GM12878 (cell line): ENCODE measurements at regions not wholly inside any gene's neighbourhood (a gene's known extent, or its start where the extent isn't known, plus 50 kb on each side); places are given as distances from the start of the nearest gene placed in this dataset.

Source experiments
- ATAC-seq: fragments of 200-7000 bp; cut with Tn5 transposase; 3 replicates; pipeline ENCODE4 v1.9.1; 2020; ENCODE audit warnings: mild to moderate bottlenecking, moderate library complexity
- BruUV-seq: library from RNA; stranded (reverse); fragments of 400-500 nt; replicated peaks from 2 replicates; lab custom pipeline; 2021; lab: Mats Ljungman, UMichigan
- CTCF ChIA-PET: fragments of 300-600 bp; sonication (Branson Sonifier 250); formaldehyde crosslinking; extraction: SDS; loops from one replicate; lab custom pipeline; 2021; ENCODE audit warnings: inconsistent platforms; lab: Yijun Ruan, JAX
- POLR2A ChIA-PET: fragments of 350-600 bp; formaldehyde crosslinking; extraction: SDS; loops from one replicate; lab custom pipeline; 2021; ENCODE audit warnings: inconsistent platforms; lab: Charles Lee
- RAD21 ChIA-PET: fragments of 300-600 bp; sonication (Branson Sonifier 250); formaldehyde crosslinking; loops from one replicate; lab custom pipeline; 2023; ENCODE audit warnings: antibody characterized with exemption; ENCODE audit not compliant: unreplicated experiment; lab: Charles Lee
- SMC1A ChIA-PET: fragments of 300-600 bp; sonication (Branson Sonifier 250); formaldehyde crosslinking; loops from one replicate; lab custom pipeline; 2023; ENCODE audit not compliant: unreplicated experiment, uncharacterized antibody; lab: Charles Lee
- DNase-seq: peaks from one replicate; pipeline ENCODE4 v3.0.0-alpha.2; 2011; ENCODE audit warnings: low read depth, low spot score
- FAIRE-seq: peaks from 3 replicates; lab custom pipeline; 2011; peaks lifted over from hg19 to GRCh38; lab: Jason Lieb, UNC
- H2AFZ ChIP-seq: 2 replicates; pipeline ENCODE4 v1.6.0; 2011; ENCODE audit warnings: low read depth, low read length, control low read depth; ENCODE audit not compliant: control insufficient read depth
- H3K27ac ChIP-seq: 2 replicates; pipeline ENCODE4 v1.5.1; 2011; ENCODE audit warnings: control low read depth; ENCODE audit not compliant: control insufficient read depth, insufficient read depth
- H3K27me3 ChIP-seq, 2 experiments: replicated peaks in 1 of 2; 2 replicates each; pipeline versions ENCODE4 v1.6.0 to v1.6.1; 2011; ENCODE audit warnings: low read length in 1 of 2; ENCODE audit not compliant: control insufficient read depth in 2 of 2, insufficient read depth in 2 of 2
- H3K36me3 ChIP-seq, 2 experiments: 2 replicates each; pipeline ENCODE4 v1.5.1; 2011; ENCODE audit warnings: low read length in 1 of 2; ENCODE audit not compliant: control insufficient read depth in 2 of 2, insufficient read depth in 2 of 2
- H3K4me1 ChIP-seq: 2 replicates; pipeline ENCODE4 v1.6.1; 2011; ENCODE audit warnings: mild to moderate bottlenecking, low read length, moderate library complexity, mixed read lengths; ENCODE audit not compliant: control insufficient read depth, insufficient read depth
- H3K4me2 ChIP-seq: 2 replicates; pipeline ENCODE4 v1.6.0; 2011; ENCODE audit warnings: control low read depth; ENCODE audit not compliant: control insufficient read depth, insufficient read depth
- H3K4me3 ChIP-seq: fragments of 200-600 bp; sonication (generic); 2 replicates; pipeline ENCODE4 v1.5.1; 2016
- H3K79me2 ChIP-seq: 2 replicates; pipeline ENCODE4 v1.6.0; 2011; ENCODE audit warnings: low read length; ENCODE audit not compliant: control insufficient read depth, insufficient read depth
- H3K9ac ChIP-seq: 2 replicates; pipeline ENCODE4 v1.8.0; 2011; ENCODE audit warnings: low read length, control low read depth, mixed read lengths; ENCODE audit not compliant: control insufficient read depth, insufficient read depth
- H3K9me3 ChIP-seq: replicated peaks from 3 replicates; pipeline ENCODE4 v1.5.1; 2011; ENCODE audit warnings: mild to moderate bottlenecking, low read length; ENCODE audit not compliant: control insufficient read depth, insufficient read depth
- H4K20me1 ChIP-seq: 2 replicates; pipeline ENCODE4 v1.6.0; 2011; ENCODE audit not compliant: control insufficient read depth, insufficient read depth
- BHLHE40 ChIP-seq, 2 experiments: fragments of 450-650 bp in 1 of 2; IDR thresholded peaks; 2 replicates each; pipeline ENCODE4 v1.6.1; 2011 to 2017; ENCODE audit warnings: low read depth in 2 of 2, borderline replicate concordance in 1 of 2, improper control_type of control experiment in 1 of 2, low read length in 1 of 2, mild to moderate bottlenecking in 1 of 2
- MTA2 ChIP-seq: fragments of 450-650 bp; IDR thresholded peaks from 2 replicates; pipeline ENCODE4 v1.6.1; 2016; ENCODE audit warnings: low read depth, mild to moderate bottlenecking, moderate library complexity
- MTA3 ChIP-seq: IDR thresholded peaks from 2 replicates; pipeline ENCODE4 v1.6.1; 2012; ENCODE audit warnings: low read length, inconsistent platforms, borderline replicate concordance
- MYC ChIP-seq: IDR thresholded peaks from 2 replicates; pipeline ENCODE4 v1.6.1; 2011; ENCODE audit warnings: mild to moderate bottlenecking, low read length, moderate library complexity, inconsistent platforms; ENCODE audit not compliant: insufficient read depth, insufficient replicate concordance, insufficient read length, severe bottlenecking
- NR2C2 ChIP-seq: IDR thresholded peaks from 2 replicates; pipeline ENCODE4 v1.6.1; 2011; ENCODE audit warnings: borderline replicate concordance, low read depth; ENCODE audit not compliant: control insufficient read depth, insufficient read length
- PAX8 ChIP-seq: fragments of 450-650 bp; IDR thresholded peaks from 2 replicates; pipeline ENCODE4 v1.6.1; 2017; ENCODE audit warnings: mild to moderate bottlenecking, moderate library complexity
- POLR2AphosphoS5 ChIP-seq: IDR thresholded peaks from 2 replicates; pipeline ENCODE4 v1.6.1; 2011; ENCODE audit warnings: mild to moderate bottlenecking, low read length, inconsistent platforms
- RUNX3 ChIP-seq: IDR thresholded peaks from 2 replicates; pipeline ENCODE4 v1.6.1; 2012; ENCODE audit warnings: low read length, inconsistent platforms
- SMAD1 ChIP-seq: fragments of 450-650 bp; IDR thresholded peaks from 2 replicates; pipeline ENCODE4 v1.6.1; 2018; ENCODE audit warnings: mild to moderate bottlenecking, low read depth; ENCODE audit not compliant: partially characterized antibody
- WGBS: methylation state at CpG from one replicate; pipeline ENCODE4 v1.1.6; 2016; ENCODE audit warnings: low lambda C conversion rate; ENCODE audit not compliant: insufficient replicate concordance, insufficient coverage; ENCODE audit errors: missing lambda C conversion rate; 5-methylcytosine and 5-hydroxymethylcytosine counted together
- in situ Hi-C: fragments of 300-500 bp; cut with MboI; formaldehyde crosslinking; loops from 9 replicates; pipeline ENCODE4 v1.14.3; 2018; ENCODE audit warnings: mixed read lengths
- intact Hi-C: fragments of 100-400 bp; cut with micrococcal nuclease; formaldehyde crosslinking; loops from one replicate; pipeline ENCODE4 v1.14.2; 2022; ENCODE audit not compliant: unreplicated experiment
- TF ChIP-seq, protein P1 (sequence below): fragments of 450-650 bp; IDR thresholded peaks from 2 replicates; pipeline ENCODE4 v1.6.1; 2017; ENCODE audit warnings: borderline replicate concordance
- TF ChIP-seq, protein P2 (sequence below): fragments of 450-650 bp; IDR thresholded peaks from 2 replicates; pipeline ENCODE4 v1.6.1; 2014; ENCODE audit warnings: mild to moderate bottlenecking
- TF ChIP-seq, protein P3 (sequence below): fragments of 450-650 bp; IDR thresholded peaks from 2 replicates; pipeline ENCODE4 v1.6.1; 2017; ENCODE audit warnings: low read depth, mild to moderate bottlenecking, moderate library complexity
- TF ChIP-seq, protein P4 (sequence below): IDR thresholded peaks from 2 replicates; pipeline ENCODE4 v1.6.1; 2012; ENCODE audit warnings: improper control_type of control experiment, low read depth, low read length; ENCODE audit not compliant: insufficient replicate concordance

DNA sequence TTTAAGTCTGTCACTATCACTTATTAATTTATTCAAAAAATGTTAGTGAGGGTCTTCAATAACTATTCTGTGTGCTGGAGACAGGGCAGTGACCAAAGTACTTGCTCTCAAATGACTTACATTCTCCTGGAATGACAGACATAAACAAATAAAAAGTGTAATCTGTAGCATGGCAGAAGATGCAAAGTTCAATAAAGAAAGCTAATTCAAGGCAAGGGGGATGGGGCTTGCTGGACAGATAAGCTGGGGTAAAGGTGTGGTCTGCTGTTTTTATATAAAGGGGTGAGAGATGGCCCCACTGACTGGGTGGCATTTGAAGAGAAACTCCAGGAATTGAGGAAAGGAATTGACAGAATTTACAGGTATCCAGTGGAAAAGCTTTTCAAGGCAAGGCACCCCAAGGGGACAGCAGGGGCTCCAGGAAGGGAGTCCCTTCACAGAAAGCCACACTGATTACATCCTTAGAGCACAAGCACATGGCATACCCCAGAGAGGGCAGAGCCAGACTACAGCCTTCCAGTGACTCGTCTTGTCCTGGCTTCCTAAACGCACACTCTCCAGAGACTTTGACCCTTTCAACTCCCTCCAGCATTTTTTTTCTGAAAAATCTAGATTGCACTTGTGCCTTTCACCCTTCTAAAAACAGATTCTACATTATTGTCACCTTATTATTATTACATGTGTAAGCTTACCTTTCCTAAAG is 123.7 kb upstream of the HS3ST3A1 start:
- CTCF ChIA-PET: no interaction called here
- TF ChIP-seq RUNX3 (no peak), BHLHE40 (IDR thresholded peaks at IDR 0.05; ENCODE audit: borderline replicate concordance in 1 of 2, low read depth in 2 of 2, low read length in 1 of 2) (no peak), POLR2AphosphoS5 (no peak), MYC (no peak), MTA2 (no peak), MTA3 (no peak), SMAD1 (no peak), NR2C2 (no peak), PAX8 (no peak)
- TF ChIP-seq, protein P1, sequence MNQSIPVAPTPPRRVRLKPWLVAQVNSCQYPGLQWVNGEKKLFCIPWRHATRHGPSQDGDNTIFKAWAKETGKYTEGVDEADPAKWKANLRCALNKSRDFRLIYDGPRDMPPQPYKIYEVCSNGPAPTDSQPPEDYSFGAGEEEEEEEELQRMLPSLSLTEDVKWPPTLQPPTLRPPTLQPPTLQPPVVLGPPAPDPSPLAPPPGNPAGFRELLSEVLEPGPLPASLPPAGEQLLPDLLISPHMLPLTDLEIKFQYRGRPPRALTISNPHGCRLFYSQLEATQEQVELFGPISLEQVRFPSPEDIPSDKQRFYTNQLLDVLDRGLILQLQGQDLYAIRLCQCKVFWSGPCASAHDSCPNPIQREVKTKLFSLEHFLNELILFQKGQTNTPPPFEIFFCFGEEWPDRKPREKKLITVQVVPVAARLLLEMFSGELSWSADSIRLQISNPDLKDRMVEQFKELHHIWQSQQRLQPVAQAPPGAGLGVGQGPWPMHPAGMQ: no peak
- TF ChIP-seq, protein P2, sequence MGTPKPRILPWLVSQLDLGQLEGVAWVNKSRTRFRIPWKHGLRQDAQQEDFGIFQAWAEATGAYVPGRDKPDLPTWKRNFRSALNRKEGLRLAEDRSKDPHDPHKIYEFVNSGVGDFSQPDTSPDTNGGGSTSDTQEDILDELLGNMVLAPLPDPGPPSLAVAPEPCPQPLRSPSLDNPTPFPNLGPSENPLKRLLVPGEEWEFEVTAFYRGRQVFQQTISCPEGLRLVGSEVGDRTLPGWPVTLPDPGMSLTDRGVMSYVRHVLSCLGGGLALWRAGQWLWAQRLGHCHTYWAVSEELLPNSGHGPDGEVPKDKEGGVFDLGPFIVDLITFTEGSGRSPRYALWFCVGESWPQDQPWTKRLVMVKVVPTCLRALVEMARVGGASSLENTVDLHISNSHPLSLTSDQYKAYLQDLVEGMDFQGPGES: no peak
- TF ChIP-seq, protein P3, sequence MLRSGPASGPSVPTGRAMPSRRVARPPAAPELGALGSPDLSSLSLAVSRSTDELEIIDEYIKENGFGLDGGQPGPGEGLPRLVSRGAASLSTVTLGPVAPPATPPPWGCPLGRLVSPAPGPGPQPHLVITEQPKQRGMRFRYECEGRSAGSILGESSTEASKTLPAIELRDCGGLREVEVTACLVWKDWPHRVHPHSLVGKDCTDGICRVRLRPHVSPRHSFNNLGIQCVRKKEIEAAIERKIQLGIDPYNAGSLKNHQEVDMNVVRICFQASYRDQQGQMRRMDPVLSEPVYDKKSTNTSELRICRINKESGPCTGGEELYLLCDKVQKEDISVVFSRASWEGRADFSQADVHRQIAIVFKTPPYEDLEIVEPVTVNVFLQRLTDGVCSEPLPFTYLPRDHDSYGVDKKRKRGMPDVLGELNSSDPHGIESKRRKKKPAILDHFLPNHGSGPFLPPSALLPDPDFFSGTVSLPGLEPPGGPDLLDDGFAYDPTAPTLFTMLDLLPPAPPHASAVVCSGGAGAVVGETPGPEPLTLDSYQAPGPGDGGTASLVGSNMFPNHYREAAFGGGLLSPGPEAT: no peak
- TF ChIP-seq, protein P4, sequence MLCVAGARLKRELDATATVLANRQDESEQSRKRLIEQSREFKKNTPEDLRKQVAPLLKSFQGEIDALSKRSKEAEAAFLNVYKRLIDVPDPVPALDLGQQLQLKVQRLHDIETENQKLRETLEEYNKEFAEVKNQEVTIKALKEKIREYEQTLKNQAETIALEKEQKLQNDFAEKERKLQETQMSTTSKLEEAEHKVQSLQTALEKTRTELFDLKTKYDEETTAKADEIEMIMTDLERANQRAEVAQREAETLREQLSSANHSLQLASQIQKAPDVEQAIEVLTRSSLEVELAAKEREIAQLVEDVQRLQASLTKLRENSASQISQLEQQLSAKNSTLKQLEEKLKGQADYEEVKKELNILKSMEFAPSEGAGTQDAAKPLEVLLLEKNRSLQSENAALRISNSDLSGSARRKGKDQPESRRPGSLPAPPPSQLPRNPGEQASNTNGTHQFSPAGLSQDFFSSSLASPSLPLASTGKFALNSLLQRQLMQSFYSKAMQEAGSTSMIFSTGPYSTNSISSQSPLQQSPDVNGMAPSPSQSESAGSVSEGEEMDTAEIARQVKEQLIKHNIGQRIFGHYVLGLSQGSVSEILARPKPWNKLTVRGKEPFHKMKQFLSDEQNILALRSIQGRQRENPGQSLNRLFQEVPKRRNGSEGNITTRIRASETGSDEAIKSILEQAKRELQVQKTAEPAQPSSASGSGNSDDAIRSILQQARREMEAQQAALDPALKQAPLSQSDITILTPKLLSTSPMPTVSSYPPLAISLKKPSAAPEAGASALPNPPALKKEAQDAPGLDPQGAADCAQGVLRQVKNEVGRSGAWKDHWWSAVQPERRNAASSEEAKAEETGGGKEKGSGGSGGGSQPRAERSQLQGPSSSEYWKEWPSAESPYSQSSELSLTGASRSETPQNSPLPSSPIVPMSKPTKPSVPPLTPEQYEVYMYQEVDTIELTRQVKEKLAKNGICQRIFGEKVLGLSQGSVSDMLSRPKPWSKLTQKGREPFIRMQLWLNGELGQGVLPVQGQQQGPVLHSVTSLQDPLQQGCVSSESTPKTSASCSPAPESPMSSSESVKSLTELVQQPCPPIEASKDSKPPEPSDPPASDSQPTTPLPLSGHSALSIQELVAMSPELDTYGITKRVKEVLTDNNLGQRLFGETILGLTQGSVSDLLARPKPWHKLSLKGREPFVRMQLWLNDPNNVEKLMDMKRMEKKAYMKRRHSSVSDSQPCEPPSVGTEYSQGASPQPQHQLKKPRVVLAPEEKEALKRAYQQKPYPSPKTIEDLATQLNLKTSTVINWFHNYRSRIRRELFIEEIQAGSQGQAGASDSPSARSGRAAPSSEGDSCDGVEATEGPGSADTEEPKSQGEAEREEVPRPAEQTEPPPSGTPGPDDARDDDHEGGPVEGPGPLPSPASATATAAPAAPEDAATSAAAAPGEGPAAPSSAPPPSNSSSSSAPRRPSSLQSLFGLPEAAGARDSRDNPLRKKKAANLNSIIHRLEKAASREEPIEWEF: no peak

More for the DNA sequence above, 123.7 kb upstream of the HS3ST3A1 start:
- FAIRE-seq: no peak
- Histone ChIP-seq H2AFZ (no peak overlapping the region), H3K9ac (no peak overlapping the region), H3K79me2 (no peaks in the 10 kb centered on the region), H3K9me3 (no peaks in the 10 kb centered on the region), H3K4me2 (no peak overlapping the region), H3K27ac (no peak overlapping the region), H3K36me3 (no peaks in the 10 kb centered on the region), H4K20me1 (no peaks in the 10 kb centered on the region), H3K4me1 (no peaks in the 10 kb centered on the region), H3K27me3 (no peaks in the 10 kb centered on the region), H3K4me3 (no peak overlapping the region)
- no TSS peak for BruUV-seq
- no peak for ATAC-seq
- 19% methylated on average over 2 of the region's 2 CpGs for WGBS
- intact Hi-C loops: no loop called here
- ChIA-PET SMC1A (interaction anchor here (0.6 kb wide), 1 partner anchor 12 kb away, joined by 3 read pairs; no protein-coding TSS in a partner anchor), POLR2A (no interaction called here), RAD21 (no interaction called here)
- no peak for DNase-seq
- in situ Hi-C loops: no loop called here
